ENCODE measurements at regions not wholly inside any gene's neighbourhood (a gene's known extent, or its start where the extent isn't known, plus 50 kb on each side); places are given as distances from the start of the nearest gene placed in this dataset.

DNA sequence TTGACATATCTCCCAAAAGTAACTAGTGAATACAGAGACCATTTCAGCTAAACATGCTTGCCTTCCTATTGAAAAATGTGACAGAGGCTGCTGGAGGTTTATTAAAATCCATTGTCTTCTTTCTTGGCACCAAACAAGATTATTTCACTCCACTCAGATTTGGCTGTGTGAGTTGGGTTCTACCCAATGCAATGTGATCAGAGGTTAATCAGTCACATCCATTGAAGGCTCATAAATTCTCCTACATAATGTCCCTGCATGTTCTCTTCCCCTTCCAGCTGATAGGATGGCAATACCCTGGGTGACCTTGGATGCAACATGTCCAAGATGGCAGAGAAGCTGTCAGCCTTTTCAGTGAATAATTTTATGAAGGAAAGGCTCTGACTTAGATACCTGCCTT, 54.5 kb downstream of the TKTL2 start:
- H3K9me3 Mint-ChIP-seq: no peaks in the 10 kb centered on the region
- ATAC-seq (no peak), DNase-seq (ENCODE audit: low spot score in 2 of 2) (no peak)
- H3K36me3 Mint-ChIP-seq: no peaks in the 10 kb centered on the region
- H3K27ac Mint-ChIP-seq: no peak overlapping the region

DNA sequence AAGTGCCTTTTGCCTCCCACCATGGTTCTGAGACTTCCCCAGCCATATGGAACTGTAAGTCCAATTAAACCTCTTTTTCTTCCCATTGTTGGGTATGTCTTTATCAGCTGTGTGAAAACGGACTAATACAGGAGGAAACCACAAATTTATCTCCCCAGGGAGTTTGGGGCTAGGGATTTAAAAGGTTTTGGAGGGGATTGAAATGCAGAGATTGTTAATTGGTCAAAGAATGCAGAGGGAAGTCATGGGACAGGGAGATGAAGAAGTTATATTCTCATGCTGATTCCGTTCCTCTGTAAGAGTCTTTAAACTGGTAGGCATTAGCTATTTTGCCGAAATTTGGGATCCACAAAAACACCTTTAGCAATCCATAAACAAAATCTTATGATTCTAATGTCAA, 57.9 kb downstream of the TKTL2 start:
- H3K36me3 Mint-ChIP-seq: peaks cover 0 to 6% of the 10 kb centered on the region in 2 donors
- DNase-seq (ENCODE audit: low spot score in 2 of 2) (no peak), ATAC-seq (no peak)
- H3K27ac Mint-ChIP-seq: no peak overlapping the region
- H3K9me3 Mint-ChIP-seq: peaks cover 4% of the 10 kb centered on the region in 2 donors

- peaks cover 4% of the 10 kb centered on the region in 2 donors for H3K9me3 Mint-ChIP-seq
- ATAC-seq (no peak), DNase-seq (ENCODE audit: low spot score in 2 of 2) (no peak)
- H3K36me3 Mint-ChIP-seq: peaks cover 0 to 6% of the 10 kb centered on the region in 2 donors
- no peak overlapping the region for H3K27ac Mint-ChIP-seq
Measured at GRCh38 chr4:163414275-163414674, 59.3 kb downstream of the TKTL2 start.

DNA sequence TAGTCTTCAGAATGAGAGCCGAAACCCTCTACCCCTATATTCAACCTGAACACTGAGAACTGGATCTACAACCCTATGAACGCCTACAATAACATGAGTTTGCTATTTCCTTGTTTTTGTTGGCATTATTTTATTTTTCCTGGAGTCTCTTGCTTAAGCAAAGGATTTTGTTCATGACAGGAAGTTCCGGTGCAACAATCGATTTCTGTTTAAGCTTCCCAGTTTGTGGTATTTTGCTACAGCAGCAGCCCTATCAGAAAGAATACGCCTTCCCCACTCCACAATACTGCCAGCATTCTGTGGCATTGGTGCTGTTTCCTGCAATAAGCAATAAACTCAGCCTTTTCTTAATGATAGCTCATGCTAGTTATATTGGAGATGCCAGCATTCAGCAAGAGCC, 60.9 kb downstream of the NPY5R start:
- Mint-ChIP-seq H3K27ac (peak overlapping the region in 1 of 2 donors; percentile 65), H3K36me3 (no peaks in the 10 kb centered on the region), H3K9me3 (no peaks in the 10 kb centered on the region)
- DNase-seq (ENCODE audit: low spot score in 2 of 2) (no peak), ATAC-seq (no peak)

GRCh38 chr4:163404080-163404479, 60.4 kb downstream of the NPY5R start:
- ATAC-seq (no peak), DNase-seq (ENCODE audit: low spot score in 2 of 2) (no peak)
- no peaks in the 10 kb centered on the region for H3K9me3 Mint-ChIP-seq
- no peak overlapping the region for H3K27ac Mint-ChIP-seq
- H3K36me3 Mint-ChIP-seq: no peaks in the 10 kb centered on the region

Measured in activated naive CD4-positive, alpha-beta T cell treated with anti-CD3 and anti-CD28 coated beads, Interleukin-2, amount 50 U/mL, for 72 hours (primary cell).